ENCODE measurements at regions not wholly inside any gene's neighbourhood (a gene's known extent, or its start where the extent isn't known, plus 50 kb on each side); places are given as distances from the start of the nearest gene placed in this dataset.

DNA sequence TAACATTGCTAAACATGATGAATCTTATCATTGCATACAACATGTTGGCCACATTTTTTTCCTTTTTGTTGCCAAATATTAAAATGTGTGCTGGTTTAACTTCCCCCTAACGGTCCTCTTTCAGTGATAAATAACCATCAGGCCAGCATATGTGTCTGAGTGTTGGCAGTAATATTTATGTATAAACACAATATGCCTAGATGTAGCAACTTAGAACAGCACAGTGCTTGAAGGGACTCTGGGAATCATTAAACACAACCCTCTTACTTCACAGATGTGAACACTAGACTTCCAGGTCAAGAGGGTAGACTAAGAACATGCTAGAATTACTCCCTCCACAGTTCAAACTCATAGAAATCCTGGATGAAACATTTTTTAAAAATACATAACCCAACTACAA, 581.8 kb downstream of the PLPP3 start:
- intact Hi-C loops (cut with DNase I): no loop called here
- Histone ChIP-seq H3K4me3 (no peak overlapping the region), H3K4me1 (no peaks in the 10 kb centered on the region), H3K27ac (no peak overlapping the region), H3K27me3 (no peaks in the 10 kb centered on the region), H3K36me3 (no peaks in the 10 kb centered on the region), H3K9me3 (no peaks in the 10 kb centered on the region)
- 0% methylated on average over 1 of the region's 1 CpG for WGBS (ENCODE audit: insufficient coverage, low coverage, low lambda C conversion rate, missing lambda C conversion rate)
- ATAC-seq (no peak), DNase-seq (no peak)
- TF ChIP-seq, protein P1, sequence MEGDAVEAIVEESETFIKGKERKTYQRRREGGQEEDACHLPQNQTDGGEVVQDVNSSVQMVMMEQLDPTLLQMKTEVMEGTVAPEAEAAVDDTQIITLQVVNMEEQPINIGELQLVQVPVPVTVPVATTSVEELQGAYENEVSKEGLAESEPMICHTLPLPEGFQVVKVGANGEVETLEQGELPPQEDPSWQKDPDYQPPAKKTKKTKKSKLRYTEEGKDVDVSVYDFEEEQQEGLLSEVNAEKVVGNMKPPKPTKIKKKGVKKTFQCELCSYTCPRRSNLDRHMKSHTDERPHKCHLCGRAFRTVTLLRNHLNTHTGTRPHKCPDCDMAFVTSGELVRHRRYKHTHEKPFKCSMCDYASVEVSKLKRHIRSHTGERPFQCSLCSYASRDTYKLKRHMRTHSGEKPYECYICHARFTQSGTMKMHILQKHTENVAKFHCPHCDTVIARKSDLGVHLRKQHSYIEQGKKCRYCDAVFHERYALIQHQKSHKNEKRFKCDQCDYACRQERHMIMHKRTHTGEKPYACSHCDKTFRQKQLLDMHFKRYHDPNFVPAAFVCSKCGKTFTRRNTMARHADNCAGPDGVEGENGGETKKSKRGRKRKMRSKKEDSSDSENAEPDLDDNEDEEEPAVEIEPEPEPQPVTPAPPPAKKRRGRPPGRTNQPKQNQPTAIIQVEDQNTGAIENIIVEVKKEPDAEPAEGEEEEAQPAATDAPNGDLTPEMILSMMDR (IDR thresholded peaks at IDR 0.05): no peak
- no peak for TF ChIP-seq POLR2A (IDR thresholded peaks at IDR 0.05)

DNA sequence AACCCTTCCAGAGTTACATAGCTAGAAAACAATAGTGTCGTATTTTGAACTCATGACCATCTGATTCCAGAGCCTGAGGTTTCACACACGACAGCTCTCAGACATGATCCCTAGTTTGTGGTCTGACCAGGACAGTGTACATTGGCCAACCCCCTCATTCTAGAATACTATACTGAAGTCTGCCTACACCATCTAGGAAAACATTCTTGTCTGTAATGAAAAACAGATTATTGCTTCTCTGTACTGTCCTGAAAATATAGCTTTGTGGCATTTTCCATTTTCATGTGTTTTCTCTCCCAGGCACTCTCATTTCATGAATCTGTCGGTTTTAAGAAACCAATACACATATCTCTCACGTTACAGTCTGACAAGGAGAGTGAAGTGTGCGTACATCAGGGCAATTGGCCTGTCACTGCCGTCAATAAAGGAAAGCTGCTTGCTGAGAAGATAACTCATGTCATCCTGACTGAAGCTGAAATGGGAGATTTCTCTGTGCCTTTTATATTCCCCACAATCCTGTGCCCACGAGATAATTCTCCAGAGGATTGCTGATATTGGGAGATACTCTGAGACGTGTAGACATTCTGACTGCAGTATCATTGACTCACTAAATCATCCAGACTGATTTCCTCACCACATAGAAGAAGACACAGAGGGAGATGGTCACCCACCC, 585.6 kb downstream of the PLPP3 start:
- TF ChIP-seq, protein P1 (IDR thresholded peaks at IDR 0.05): no peak
- TF ChIP-seq POLR2A (IDR thresholded peaks at IDR 0.05): no peak
- Histone ChIP-seq H3K4me1 (no peaks in the 10 kb centered on the region), H3K27me3 (no peaks in the 10 kb centered on the region), H3K4me3 (no peak overlapping the region), H3K36me3 (no peaks in the 10 kb centered on the region), H3K27ac (no peak overlapping the region), H3K9me3 (no peaks in the 10 kb centered on the region)
- ATAC-seq (no peak), DNase-seq (no peak)
- intact Hi-C loops (cut with DNase I): no loop called here
- WGBS (ENCODE audit: insufficient coverage, low coverage, low lambda C conversion rate, missing lambda C conversion rate): 61% methylated on average over 8 of the region's 8 CpGs

DNA sequence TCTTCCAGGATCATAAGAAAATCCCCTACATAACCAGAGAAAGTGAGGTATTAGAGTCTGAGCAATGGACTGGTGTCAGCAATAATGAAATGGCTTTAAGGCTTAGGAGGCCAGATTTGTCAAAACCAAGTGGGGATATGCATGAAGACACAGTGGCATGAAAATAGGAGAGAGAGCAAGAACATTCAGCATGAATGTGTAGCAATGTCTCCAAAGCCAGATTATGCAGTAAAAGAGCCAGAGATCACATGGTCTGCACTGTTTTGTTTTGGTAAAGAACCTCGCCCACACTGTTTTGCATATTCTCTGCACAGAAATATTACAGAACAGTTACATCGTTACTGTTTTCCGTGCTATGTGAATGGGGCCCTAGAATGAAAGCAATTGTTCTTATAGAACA, 589.4 kb downstream of the PLPP3 start:
- Histone ChIP-seq H3K27ac (no peak overlapping the region), H3K4me3 (no peak overlapping the region), H3K4me1 (no peaks in the 10 kb centered on the region), H3K27me3 (no peaks in the 10 kb centered on the region), H3K36me3 (no peaks in the 10 kb centered on the region), H3K9me3 (no peaks in the 10 kb centered on the region)
- DNase-seq (no peak), ATAC-seq (no peak)
- intact Hi-C loops (cut with DNase I): no loop called here
- 87% methylated on average over 3 of the region's 3 CpGs for WGBS (ENCODE audit: insufficient coverage, low coverage, low lambda C conversion rate, missing lambda C conversion rate)
- no peak for TF ChIP-seq POLR2A (IDR thresholded peaks at IDR 0.05)
- TF ChIP-seq, protein P1 (IDR thresholded peaks at IDR 0.05): no peak

DNA sequence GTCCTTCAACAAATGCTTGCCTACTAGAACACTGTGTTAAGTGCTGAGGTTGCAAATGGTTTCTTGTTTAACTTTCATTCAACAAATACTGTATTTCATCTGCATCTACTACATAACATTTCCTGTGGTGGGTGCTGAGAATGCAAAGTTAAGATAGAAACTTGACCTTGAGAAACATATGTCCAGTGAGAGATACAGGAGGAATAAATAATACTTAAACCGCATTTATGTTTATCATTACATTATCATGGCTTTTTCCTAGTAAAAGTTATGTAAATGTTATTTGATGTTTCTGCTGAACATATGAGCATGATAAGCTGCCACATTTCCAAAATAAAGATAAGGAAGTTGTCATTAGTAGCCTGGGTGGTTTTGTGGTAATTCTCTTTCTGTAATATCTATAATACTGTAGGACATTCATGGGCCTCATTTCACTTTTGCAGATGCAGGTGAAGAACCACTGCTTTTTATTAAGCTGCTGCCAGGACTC, 590.4 kb downstream of the PLPP3 start:
- Histone ChIP-seq H3K36me3 (no peaks in the 10 kb centered on the region), H3K4me3 (no peak overlapping the region), H3K27me3 (no peaks in the 10 kb centered on the region), H3K4me1 (no peaks in the 10 kb centered on the region), H3K27ac (no peak overlapping the region), H3K9me3 (no peaks in the 10 kb centered on the region)
- intact Hi-C loops (cut with DNase I): no loop called here
- DNase-seq: no peak
- ATAC-seq: no peak
- TF ChIP-seq, protein P1 (IDR thresholded peaks at IDR 0.05): no peak
- TF ChIP-seq POLR2A (IDR thresholded peaks at IDR 0.05): no peak
- WGBS (ENCODE audit: insufficient coverage, low coverage, low lambda C conversion rate, missing lambda C conversion rate): 89% methylated on average over 1 of the region's 1 CpG
